ENCODE measurements at regions not wholly inside any gene's neighbourhood (a gene's known extent, or its start where the extent isn't known, plus 50 kb on each side); places are given as distances from the start of the nearest gene placed in this dataset.
"Not testable (repeated sequence)": the region's sequence is repeated elsewhere in the genome, so short reads cannot be mapped to it uniquely, and the experiment has no call there.

DNA sequence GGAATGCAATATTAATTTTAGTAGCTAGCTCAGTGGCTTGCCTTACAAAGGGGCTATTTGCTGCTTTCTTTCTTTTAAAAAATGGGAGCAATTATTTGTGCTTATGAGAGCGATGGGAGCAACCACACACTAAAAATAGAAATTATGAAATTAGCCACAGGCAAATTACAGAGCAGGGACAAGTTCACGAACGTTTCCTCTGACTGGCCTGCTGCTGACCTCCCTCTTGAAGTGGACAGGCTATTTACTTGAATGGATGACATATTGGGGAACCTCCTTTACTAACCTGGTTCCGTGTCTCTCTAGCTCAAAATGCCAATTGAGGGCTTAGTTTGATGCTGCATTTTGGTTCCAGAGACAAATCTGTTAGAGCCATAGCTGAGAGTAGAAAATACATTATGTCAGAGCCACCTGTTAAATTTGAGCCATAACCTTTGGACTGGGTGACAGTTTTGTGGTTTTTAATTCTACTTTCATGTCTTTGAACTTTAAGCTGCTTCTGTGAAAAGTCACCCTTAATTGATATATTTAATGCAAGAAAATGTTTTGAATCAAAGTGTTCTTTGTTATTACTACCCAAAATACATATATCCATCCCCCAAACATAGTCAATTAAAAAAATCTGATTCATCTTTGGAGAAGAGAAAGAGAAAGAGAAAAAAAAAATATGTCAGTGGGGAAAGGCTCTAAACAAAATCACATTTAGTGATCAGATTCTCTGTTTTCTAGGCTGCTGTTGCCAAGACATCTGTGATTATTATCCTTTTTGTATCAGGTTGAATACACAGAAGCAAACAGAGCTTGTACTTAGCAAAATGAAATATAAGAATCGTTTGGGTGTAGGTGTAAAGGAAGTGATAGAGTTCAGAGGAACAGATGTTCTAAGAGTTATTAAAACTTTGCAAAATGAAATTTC lies 351.9 kb downstream of the ADGRL2 start:
- DNase-seq = no peak

DNA sequence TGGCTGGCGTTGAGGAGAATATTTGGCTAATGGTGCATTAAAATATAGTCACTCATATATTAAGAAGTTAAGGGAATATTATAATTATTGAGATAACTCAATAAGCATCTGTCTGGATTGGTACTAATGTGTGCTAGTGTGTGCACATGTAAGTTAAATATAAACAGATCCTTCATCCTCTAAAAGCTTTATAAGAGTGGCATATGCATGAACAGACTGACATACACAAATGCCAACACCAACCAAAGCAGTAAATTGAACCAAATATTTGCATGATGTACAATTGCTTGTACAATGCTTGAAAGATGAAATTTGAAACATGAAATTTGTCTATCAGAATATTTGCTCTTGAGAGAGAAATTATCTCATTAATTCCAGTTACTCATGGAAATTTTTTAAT lies 344.9 kb downstream of the ADGRL2 start:
- DNase-seq = no peak

DNA sequence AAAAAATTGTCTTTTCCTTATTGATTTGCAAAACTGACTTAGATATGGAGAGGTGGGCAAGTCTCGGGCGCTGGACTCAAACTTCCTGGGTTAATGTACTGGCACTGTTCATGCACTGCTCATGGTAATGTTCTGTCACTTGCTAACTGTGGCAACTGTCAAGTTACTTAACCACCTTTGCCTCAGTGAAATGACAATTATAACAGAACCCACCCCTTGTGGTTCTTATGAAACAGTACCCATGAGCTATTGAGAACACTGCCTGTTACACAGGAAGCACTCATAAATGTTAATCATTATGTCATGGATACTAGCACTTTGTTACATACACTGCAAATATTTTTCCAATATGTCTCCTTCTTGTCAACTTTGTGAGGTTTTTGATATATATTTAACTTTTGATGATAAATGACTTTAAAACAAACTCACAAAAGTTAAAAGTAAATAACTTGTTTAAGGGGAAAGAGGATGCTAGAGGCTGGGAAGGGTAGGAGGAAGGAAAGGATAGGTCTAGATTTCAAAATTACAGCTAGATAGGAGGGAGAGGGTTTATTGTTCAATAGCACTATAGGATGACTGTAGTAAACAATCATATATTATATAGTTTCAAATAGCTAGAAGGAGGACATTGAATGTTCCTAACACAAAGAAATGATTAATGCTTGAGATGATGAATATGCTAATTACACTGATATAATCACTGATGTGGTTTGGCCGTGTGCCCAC lies 342.5 kb downstream of the ADGRL2 start:
- no peak for DNase-seq

DNA sequence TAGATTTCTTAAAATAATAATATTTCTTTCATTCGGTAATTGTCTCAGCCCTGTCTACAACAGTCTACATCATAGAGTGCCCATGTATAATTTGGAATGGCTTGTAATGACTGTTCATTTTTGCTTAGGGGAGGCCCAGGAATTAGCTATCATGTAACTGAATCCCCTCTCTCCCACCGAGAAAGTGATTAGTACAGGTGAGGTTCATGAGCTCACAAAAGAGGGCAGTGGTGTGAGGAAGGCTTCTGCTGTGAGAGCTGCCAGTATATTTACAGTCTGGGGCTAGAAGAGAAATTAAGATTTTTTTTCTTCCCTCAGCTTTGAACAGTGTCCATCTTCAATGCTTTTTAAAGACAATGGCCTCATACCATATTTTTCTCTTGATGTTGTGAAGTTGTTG lies 340.7 kb downstream of the ADGRL2 start:
- no peak for DNase-seq

DNA sequence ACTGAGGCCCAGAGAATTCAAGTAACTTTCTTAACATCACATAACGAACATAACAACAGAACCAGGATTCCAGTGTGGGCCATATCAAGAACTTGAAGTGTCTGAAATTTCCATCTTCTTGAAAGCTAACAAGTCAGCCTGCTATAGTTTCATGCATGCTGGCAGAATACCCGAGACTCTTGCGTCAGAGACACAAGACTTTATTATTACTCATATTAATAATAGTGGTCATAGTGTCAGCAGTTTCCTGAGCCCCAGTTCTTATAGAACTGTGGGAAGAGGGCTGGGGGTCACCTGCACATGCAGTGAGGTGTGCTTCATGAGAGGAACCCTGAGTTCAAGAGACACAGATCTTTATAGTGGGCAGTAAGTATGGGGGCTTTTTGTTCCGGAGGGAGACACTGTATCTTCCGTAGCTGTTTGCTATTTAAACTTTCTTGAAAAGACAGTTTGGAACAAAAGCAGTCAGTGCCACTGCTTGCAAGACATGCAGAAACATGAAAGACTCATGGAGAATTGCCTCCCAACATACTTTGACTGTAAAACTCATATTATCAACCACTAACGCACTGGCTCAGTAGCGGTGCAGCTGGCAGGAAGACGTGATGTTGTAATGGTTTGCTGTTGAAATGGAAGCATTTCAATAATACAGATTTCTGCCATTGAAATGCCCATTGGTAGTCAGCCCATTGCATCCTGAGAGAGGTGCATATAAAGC lies 339.2 kb downstream of the ADGRL2 start:
- DNase-seq = no peak

DNA sequence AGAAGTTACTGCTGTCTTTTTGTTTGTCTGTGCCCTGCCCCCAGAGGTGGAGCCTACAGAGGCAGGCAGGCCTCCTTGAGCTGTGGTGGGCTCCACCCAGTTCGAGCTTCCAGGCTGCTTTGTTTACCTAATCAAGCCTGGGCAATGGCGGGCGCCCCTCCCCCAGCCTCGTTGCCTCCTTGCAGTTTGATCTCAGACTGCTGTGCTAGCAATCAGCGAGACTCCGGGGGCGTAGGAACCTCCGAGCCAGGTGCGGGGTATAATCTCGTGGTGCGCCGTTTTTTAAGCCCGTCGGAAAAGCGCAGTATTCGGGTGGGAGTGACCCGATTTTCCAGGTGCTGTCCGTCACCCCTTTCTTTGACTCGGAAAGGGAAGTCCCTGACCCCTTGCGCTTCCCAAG lies 335.6 kb downstream of the ADGRL2 start:
- DNase-seq = not testable (repeated sequence)

DNA sequence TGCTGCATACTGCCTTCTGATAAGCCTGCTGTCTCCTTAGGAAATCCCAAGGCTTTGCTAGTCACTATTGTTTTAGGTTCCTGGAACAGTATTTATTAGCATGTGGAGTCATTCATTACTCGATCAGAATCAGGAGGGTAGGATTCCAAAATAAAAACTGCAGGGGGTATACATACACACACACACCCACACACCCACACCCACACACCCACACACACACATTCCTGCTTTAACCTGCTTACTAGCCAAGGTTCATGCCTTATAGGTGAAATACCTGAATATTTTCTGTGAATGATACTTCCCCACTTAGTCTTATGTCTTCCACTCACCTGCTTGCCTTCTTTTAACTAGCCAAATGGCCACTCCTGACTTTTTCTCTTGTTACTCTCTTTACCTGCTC lies 325.1 kb downstream of the ADGRL2 start:
- DNase-seq = no peak

DNA sequence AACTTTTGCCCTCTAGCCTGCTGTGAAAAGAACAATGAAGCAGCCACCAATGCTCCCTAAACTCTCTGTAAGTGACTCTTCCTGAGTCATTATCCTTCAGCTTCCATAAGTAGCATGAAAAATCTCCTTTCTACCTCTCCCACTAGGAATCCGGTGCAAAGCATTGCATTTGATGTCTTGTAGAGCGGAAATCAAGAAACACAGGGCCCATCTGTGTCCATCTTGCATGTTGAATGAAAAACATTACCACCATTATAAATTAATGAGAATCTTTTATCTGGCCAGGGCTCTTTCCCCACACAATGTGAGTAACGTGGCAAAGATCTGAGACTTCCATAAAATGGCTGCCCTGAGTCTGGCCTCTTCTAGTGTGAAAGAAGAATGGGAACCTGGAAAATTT lies 324.4 kb downstream of the ADGRL2 start:
- no peak for DNase-seq

DNA sequence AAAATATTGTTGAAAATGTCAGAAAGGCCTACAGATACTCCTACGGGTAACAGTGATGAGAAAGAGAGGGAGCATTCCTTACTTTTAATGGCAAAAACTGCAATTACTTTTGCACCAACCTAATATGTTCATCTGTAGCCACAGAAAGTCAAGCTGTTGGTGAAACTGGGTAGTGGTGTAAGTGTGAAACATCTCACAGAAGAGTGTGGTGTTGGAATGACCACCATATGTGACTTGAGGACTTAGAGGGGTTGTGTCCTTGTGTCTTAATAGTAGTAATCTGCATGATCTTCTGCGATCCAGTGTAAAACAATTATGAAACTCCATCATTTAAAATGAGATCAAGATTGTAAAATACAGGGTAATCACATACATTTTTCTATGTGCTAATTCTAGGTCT lies 320.7 kb downstream of the ADGRL2 start:
- no peak for DNase-seq

DNA sequence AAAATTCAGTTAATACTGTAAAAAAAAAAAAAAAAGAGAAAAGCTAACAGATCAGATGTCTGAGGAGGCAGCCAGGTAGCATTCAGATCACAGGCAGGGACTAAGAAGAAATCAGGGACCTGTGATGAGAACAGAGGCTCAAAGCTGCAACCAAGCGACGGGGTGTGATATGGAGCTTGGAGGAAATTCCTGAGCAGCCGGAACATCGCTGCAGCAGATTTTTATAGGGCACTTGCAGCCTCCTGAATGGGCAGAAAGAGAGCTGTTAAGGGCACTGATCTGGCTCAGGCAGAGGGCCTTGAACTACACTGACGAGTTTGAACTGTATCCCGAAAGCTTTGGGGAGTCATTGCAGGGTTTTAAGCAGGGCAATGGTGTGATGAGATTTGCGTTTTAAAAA lies 315.4 kb downstream of the ADGRL2 start:
- DNase-seq = no peak

DNA sequence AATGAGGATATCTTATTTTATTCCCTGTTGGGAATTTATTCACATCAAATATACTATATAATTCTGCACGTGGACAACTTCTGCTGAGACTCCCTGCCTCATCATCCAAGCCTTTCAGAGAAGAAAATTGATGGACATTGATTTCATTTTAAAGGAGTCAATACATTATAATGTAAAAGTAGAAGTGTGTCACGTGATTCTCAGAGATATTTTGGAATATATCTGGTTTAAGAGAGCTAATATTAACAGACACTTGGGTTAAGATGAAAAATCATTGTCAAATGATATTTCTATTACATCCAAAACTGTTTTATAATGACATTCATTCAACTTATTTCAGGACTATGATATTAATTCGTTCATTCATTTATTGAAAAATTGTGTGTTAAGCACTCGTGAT lies 314.2 kb downstream of the ADGRL2 start:
- DNase-seq = no peak

DNA sequence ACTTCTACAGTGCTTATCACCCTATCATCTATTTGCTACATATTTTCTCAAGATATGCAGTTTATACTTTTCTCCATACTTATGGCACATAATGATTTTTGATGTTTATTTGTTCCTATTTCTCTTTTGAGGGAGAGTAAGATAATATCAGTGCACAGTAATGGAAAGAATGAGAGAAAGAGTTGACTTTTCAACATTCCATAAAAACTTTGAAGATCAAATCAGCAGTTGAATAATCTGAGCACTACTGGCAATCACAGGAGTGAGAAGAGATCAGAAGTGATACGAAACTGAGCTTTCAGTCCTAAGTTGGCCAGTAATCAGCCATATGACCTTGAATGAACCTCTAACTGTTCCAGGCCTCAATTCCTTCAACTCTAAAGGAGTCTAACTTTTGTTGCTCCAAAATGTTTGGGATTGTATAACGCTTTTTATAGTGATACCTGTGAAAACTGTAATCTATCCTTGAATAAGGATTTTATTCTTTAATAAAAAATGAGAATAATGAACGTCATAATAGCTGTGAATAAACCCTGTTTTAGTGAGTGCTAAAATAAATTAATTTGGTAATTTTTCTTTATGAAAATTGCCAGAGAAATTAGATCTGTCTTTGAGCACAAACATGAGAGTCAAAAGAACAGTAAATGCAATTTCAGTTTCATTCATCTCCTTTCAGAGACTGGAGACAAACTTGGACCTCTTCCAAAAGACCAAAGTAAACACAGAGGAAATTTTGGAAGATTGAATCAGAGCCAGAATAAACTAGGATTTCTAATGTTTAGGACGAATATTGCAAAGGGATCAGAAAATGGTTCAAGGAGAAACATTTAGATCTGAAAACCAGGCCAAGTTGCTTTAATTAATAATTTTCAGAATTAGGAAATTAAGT lies 309.9 kb downstream of the ADGRL2 start:
- no peak for DNase-seq

DNA sequence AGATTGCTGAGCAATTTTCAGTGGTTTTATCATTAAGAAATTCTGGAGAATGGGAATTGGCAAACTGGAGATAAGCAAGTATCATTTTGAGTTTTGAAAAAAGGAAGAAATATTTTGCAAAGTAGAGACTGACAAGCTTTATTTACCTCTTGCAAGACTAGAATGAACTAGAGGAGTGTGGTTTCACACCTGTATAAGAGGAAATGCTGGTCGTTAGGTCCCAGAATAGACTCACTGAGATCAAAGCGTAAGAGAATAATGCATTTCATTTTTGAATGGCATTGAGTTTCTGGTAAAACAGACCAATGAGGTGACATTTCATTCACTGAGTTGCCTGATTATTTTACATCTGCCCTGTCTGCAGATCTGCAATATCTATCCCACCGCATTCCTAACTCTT lies 308.1 kb downstream of the ADGRL2 start:
- DNase-seq = no peak

DNA sequence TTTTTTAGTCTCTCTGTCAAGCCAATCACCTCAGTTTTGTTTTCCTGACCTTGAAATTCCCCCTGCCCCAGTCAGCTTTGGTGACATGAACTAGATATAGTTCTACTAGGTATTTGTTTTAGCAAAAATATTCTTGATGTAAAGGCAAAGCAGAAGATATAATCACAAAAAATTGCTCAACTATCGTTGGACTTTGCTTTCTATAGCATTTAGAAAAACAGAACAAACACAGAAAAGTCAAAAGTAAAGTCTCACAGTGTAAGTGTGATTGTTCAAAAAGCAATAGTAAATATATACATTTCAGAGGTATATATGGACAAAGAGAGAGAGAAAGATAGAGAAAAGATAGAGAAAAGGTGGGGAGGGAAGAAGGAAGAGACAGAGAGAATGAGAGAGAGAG lies 305.9 kb downstream of the ADGRL2 start:
- no peak for DNase-seq

DNA sequence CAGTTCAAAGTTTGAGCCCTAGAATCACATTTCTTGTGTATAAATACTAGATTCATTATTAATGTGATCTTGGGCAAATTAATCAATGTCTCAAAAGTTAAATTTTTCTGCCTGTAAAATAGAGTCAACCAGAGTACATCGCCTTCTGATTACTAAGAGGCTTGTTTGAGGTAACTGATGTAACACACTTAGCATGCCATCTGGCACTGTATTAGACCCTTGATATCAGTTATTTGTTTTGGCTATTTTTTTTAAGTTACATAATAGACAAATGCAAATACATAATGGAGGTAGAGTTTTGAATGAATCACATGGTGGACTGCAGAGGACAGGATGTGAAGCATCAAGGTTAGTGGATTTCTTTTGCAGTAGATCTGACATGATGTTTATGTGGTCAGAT lies 298.4 kb downstream of the ADGRL2 start:
- no peak for DNase-seq

DNA sequence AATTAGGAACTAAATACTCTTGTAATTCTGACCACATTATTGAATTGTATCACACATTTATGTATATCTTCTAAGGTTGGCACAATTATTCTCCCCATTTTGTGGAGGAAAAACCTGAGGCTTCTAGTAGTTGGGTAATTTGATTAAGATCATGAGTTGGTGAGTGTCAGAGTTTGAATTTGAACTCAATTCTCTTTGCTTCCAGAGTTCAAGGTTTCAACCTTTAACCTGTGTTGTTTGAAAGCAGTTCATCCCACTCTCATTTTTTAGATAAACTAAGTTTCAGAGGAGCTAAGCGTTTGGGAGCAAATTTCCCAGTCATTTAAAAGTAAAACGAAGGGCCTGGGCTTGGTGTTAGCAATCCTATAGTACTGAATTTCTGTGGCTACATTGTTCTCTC lies 293.4 kb downstream of the ADGRL2 start:
- no peak for DNase-seq

DNA sequence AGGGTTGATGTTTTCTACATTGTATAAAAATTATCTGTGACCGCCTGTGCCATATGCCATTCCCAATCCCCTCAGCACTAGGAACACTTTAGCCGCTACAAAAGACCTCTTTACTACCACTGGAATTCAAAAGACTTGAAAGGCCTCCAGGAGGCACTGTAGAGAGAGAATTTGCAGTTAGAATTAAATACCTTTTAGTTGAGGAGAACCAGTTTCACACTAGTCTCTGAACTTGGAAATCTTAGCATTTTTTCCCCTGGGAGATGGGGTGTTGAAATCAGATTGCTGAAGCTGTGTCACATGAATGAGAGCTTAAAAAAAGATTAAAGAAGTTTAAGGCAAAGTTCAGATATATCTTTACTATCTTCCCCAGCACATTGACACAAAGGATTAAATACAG lies 291.0 kb downstream of the ADGRL2 start:
- no peak for DNase-seq

DNA sequence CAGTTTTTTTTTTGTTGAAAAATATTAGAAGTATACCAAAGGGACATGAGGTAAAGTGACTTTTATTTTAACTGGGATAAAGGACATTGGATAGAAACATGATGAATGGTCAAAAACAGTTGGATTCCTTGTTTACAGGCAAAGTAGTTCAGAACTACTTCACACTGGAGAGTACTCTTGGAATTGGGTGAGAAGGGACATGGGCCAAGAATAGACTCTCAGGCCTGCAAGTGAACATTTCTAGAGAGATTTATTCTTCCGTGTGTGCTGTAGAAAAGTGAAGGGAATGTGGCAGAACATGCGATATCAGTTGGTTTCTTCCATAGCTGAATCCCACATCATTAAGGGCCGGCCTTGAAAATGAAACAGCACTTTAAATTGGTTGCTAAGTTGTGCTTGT lies 290.5 kb downstream of the ADGRL2 start:
- no peak for DNase-seq

DNA sequence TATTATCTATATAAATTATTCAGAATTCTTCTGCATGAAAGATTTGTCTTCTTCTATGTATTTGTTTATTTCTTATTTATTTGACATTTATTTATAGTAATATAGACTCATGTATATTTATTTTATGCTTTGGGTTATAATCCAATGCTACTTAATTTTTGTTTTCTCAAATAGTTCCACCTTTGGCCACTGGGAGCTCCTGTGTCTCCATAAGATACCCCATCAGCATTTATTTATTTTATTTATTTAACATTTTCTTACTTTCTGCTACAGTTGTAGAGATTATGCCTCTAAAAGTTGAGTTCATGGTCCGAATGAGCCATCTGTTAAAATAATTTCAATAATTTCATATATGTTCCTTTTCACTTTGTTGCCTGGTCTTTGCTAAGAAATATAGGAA lies 289.4 kb downstream of the ADGRL2 start:
- DNase-seq = no peak

DNA sequence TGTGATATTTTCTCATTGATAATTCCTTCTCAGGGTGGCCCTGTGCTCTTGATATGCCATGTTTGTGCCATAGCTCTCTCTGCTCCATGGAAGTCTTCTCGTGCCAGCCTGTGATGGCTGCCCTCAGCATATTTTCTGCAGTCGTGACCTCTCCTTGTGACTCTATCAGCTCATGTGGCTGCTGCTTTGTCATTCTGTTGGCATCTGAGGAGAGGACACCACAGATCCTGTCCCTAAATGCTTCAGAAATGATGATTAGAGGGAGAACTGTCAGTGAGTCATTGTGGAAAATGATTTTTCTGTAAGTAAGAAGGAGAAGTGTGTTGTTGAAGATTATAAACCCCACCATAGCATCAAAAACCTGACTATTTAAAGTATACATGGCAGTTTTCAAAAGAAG lies 286.0 kb downstream of the ADGRL2 start:
- DNase-seq = no peak

DNA sequence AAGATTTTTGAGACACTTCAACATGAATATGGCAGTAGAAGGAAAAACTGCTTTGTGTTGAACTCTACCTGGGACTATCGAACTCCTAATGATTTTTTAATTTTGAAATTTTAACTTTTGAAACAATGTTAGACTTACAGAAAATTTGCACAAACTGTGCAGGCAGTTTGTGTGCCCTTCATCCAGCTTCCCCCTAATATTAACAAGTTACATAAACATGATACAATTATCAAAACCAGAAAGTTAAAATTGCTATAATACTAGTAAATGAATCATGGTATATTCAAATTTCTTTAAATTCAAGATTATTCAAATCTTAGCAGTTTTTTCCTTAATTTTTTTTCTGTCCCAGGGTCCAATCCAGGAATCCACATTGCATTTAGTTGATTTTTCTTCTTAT lies 278.9 kb downstream of the ADGRL2 start:
- no peak for DNase-seq

DNA sequence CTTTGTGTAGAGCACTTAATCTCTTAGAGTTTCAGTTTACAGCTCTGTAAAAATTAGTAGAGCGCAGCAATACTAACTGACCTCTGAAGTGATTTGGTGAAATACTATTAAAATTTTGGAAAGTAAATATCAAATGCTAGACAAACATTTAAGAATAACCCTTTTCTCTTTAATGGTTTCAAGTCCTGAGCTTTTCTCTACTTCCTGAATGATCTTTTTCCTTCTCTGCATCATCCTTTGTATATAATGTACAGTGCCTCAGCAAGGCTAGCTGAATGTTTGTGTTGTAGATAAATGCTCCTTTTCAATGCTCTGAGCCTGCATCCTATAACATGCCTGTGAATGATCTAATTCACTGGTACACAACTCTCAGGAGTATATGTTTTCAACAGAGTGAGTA lies 272.9 kb downstream of the ADGRL2 start:
- no peak for DNase-seq

DNA sequence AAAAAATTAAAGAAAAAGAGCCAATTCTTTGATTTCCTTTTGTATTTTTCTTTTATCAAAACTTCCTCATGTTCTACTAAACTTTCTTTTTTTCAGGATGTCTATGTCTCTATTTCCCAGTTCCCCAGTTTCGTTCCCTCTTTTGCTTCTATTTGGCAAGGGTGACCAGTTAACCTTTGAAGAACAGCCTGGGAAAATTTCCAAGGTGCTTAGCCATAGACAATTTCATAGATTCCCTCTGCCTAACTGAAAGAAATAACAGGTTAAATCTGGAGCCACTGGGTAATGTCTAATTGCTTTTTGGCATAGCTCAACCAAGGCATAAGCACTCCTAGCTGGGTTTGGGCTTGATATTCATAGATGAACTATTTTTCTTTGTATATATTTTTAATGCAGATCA lies 272.3 kb downstream of the ADGRL2 start:
- no peak for DNase-seq
